NCI-H2107 (cell line): ENCODE measurements at regions not wholly inside any gene's neighbourhood (a gene's known extent, or its start where the extent isn't known, plus 50 kb on each side); places are given as distances from the start of the nearest gene placed in this dataset.

Experiments used
- DNase-seq: peaks from one replicate; lab custom pipeline; 2025; lab: John Stamatoyannopoulos, UW

GRCh38 chr14:89626233-89626806 lies 209.3 kb upstream of the FOXN3 start:
- no peak for DNase-seq

DNA sequence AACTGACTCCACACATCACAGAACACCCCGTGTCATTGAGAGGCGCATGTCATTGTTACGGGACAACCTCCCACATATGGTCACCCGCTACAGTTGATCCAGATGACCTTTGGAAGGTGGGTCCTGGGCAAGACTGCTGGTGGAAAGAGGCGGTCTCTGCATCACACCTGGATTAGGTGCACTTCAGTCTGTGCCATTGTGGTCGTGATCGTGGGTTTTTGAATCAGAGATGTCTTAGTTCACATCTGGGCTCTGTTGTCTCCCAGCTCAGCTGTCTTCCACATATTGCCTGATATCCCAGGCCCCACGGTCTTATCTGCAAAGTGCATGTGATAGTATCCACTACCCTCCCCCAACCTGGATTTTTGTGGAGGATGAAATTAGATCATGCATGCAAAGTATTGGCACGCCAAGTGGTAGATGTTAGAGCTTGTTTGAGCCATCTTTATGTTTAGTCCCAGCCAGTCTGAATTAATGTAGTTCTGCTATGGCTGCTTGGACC lies 208.7 kb upstream of the FOXN3 start:
- peak; percentile 47 for DNase-seq

DNA sequence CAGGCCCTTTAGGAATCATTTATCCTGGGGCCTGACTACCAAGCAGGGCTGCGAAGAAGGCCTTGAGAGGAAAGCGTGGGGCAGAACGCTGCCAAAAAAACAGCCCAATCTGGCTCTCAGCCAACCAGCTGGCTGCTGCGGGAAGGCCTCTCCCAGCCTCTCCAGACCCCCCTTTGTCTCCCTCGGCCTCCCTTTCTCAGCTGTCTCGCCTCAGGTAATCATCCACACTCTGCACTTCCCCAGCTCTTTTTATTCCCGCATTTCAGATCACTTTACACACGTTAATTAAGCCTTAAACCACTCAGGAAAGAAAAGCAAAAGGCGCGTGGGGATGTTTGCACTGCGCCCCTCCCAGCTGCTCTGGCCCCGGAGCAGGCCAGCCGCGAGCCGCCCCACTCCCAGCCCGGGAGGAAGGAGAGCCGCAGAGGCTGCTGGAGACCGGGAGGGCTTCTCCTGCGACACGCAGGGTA lies 208.2 kb upstream of the FOXN3 start:
- peak; percentile 54 for DNase-seq

DNA sequence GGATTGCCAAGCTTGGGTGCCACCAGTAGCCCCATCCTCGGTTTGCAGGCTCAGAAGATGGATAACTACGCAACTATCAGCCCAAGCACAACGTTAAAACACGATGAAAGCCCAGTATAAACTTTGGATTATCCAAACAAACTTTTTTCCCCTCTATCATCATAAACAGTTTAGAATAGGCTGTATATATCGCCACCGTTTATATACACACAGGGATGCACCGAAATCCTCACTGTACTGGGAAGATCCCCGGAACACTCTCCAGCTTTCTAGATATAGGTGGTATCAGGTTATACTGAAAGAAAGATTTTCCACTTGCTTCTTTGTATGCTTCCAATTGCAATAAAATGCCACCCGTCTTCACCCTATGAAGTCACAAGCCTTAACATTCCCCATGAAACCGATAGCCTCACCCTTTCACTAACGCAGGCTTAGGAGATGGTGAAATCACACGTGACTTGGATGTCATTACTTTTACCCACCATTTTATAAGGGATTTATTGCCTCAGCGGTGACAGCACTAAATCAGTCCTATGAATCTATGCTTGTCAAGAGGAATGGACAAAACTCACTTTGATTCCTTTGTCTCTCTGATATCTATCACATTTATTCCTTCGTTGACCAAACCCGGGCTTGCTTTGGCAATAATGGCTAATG lies 207.6 kb upstream of the FOXN3 start:
- no peak for DNase-seq

GRCh38 chr14:89621791-89622638 lies 205.0 kb upstream of the FOXN3 start:
- DNase-seq = no peak

DNA sequence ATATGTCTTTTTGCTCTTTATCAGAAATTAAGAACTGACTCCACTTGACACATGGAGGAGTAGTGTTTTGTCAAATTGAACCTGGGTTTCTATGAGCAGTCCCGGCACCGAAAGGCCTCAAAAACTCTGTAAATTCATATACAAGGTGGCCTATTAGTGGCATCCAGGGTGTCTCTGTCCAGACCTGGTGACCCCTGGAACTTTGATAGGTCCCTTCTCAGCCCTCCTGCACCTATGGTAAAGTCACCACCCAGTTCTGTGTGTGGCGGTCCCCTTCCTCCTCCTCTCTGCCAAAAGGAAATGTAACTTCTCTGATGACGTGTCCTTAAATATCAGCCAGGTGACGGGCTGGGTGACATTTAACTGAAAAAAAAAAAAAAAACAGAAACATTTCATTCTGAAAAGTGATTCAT lies 204.0 kb upstream of the FOXN3 start:
- no peak for DNase-seq

GRCh38 chr14:89620436-89620835 lies 203.4 kb upstream of the FOXN3 start:
- no peak for DNase-seq

DNA sequence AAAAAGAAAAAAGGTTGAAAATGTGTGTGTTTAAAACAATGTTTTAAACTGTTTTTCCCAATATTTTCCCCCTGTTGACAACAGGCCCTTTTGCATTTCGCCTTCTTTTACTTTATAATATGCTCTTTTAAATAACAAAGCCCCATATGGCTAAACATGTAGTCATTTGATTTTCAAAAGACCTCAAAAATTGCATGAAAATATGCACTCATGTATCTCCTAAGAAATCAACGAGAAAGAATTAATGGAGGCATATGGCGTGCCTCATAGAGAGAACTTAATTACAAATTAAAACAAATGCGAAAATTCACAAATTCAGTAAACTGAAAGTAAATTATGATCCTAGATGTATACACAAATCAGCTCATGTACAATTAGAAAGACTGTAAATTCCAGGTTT lies 202.6 kb upstream of the FOXN3 start:
- DNase-seq = no peak

GRCh38 chr14:89618811-89619551 lies 201.9 kb upstream of the FOXN3 start:
- no peak for DNase-seq

DNA sequence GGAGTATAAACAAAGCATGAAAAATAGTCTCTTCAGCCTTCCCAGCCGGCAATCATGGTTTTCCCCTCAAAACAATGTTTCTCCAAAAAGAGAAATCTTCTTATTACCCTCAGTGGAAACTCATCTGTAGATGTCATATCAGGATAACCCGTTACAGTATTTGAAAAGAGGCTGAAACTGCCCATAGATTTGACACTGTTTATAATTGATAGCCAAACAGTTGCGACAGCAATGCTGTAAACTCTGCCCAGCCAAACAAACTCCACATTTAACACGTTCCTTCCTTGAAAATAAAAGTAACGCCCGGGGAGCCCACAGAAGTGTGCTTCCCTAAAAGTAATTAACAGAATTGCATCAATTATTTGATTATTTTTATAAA lies 201.3 kb upstream of the FOXN3 start:
- DNase-seq = no peak

DNA sequence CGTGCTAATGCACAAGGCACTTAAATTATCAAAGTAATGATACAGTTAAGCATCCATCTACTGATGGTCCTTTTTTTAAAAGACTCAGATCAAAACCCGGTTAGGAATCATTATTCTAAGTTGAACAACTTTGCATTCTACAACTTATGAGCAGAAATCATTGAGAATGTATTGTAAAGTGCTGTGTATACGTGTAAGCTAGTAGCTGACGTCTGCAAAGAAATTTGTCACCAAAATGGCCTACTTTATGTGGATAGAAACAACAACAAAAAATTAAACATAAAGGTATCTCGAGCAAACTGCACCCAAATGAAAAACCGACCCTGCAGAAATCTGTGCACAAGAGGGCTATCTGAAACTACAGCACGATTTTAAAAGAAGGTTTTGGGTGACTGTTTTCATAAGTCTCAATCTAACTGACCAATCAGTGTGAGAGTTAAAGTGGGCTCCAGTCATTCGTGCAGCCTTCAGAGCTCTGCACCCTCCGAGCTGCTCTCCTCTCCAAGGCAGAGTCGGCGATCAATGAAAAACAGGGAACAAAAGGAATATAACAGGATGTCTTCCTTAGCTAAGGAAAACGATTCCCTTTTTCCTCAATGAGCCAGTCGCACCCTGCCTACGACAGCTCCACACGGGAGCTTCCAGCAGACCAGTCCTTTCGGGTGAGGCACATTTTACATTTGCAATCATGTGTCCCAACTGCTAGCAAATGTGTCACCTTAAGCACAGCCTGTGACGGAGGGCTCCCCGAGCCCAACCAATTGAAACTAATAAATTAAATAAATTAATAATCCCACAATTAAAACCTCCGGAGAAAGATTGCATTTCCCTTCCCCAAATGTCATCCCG lies 200.7 kb upstream of the FOXN3 start:
- DNase-seq = peak; percentile 18

GRCh38 chr14:89616852-89617341 lies 199.9 kb upstream of the FOXN3 start:
- no peak for DNase-seq

GRCh38 chr14:89616425-89616824 lies 199.4 kb upstream of the FOXN3 start:
- no peak for DNase-seq

- no peak for DNase-seq
These were observed 198.4 kb upstream of the FOXN3 start for GRCh38 chr14:89615421-89615820.

DNA sequence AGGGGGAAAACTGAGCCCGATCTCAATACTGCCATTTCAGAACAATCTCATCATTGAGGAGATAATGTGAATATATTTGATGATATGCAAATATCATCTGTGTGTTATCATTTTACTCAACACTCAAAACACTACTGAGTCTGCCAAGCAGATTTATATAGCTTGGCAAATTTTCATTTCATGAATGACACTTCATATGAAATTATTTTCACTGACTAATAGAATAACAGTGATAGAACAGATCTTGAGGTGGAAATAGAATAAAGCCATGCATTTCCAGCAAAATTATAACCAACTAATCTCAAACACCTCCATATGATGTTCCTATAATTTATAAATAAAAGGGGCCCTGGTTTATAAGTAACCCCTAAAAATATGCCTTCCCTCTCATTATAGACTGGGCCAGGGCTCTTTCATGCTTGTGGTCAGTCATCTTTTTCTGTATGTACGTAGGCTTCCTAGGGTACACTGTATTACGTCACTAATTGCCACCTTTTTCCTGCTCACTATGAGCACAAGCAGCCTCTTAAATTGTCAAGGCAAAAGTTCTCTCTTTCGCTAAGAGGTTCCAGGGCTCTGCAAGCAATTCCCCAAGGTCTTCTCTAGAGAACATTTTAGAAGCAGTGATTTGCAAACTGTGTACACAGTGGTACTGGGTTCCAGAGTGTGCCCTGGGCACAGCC lies 197.1 kb upstream of the FOXN3 start:
- no peak for DNase-seq

- DNase-seq = no peak
These were observed 196.4 kb upstream of the FOXN3 start for GRCh38 chr14:89613260-89614008.

GRCh38 chr14:89609500-89610100 lies 192.6 kb upstream of the FOXN3 start:
- no peak for DNase-seq

- no peak for DNase-seq
These were observed 190.4 kb upstream of the FOXN3 start for GRCh38 chr14:89607453-89607852.

DNA sequence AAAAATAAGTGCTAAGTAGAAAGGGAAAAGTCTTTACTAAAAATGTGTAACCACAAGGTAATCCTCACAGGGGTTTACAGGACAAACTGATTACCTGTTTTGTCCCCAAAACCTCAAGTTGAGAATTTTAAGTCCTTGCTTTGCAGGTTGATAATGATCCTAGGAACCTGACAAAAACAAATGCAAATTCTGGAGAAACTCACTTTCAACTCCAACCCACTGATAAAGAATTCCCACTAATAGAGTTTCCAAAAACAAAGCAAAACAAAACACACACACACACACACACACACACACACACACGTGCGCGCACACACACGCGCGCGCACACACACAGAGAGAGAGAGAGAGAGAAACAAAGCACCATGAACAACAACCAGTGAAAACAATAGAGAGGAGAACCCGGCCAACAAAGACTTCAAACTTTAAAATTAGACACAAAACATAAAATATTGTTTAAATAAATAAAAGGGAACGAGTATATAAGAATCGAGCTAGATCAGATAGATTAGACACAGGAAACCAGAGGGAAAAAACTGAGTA lies 187.0 kb upstream of the FOXN3 start:
- DNase-seq = no peak
